Neural cell (in vitro differentiated cells): ENCODE measurements at regions not wholly inside any gene's neighbourhood (a gene's known extent, or its start where the extent isn't known, plus 50 kb on each side); places are given as distances from the start of the nearest gene placed in this dataset.

Source experiments
- EP300 ChIP-seq: fragments of 450-650 bp; conservative IDR thresholded peaks from 2 replicates; pipeline ENCODE4 v1.6.1; 2014; ENCODE audit warnings: antibody characterized with exemption, mild to moderate bottlenecking, moderate library complexity; ENCODE audit not compliant: poor library complexity, severe bottlenecking
- MXI1 ChIP-seq: fragments of 450-650 bp; conservative IDR thresholded peaks from 2 replicates; pipeline ENCODE4 v1.6.1; 2014; ENCODE audit warnings: antibody characterized with exemption, mild to moderate bottlenecking; ENCODE audit not compliant: poor library complexity, severe bottlenecking

DNA sequence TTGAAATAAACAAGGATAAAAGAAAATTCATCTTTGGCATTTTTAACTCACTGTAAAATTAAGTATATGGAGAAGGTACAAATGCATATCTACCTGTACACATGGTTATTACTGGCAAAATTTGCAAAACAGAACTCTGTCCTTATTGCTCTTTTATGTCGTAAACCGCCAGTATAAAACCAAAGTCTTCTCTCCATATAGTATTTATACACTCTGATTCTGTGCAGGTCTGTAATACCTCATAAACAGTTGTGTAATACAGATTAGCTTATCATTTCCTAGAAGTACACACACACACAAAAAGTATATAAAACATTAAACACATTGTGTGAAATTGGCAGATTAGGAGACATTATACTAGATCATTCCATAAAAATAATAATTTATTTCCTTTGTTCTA, 406.6 kb upstream of the ANO3 start:
- TF ChIP-seq EP300 (no peak), MXI1 (no peak)
